PC-3 (cell line): ENCODE measurements at regions not wholly inside any gene's neighbourhood (a gene's known extent, or its start where the extent isn't known, plus 50 kb on each side); places are given as distances from the start of the nearest gene placed in this dataset.

Source experiments
- ATAC-seq: fragments of 200-7000 bp; cut with Tn5 transposase; 2 replicates; pipeline ENCODE4 v1.9.1; 2020; ENCODE audit warnings: mild to moderate bottlenecking, moderate library complexity
- BruUV-seq: library from RNA; stranded (reverse); fragments of 400-500 nt; replicated peaks from 2 replicates; lab custom pipeline; 2021; lab: Mats Ljungman, UMichigan
- CTCF ChIA-PET: fragments of 300-600 bp; sonication (Branson Sonifier 250); formaldehyde crosslinking; loops from one replicate; lab custom pipeline; 2022; ENCODE audit warnings: antibody characterized with exemption; lab: Charles Lee
- POLR2A ChIA-PET: fragments of 300-600 bp; sonication (Branson Sonifier 250); formaldehyde crosslinking; loops from one replicate; lab custom pipeline; 2022; ENCODE audit warnings: antibody characterized with exemption; ENCODE audit not compliant: unreplicated experiment; lab: Charles Lee
- DNase-seq: peaks from one replicate; pipeline ENCODE4 v3.0.0-alpha.2; 2015
- H2AFZ ChIP-seq: fragments of 300-600 bp; sonication (generic); 2 replicates; pipeline ENCODE4 v1.6.0; 2016; ENCODE audit warnings: antibody characterized with exemption, low read length
- H3F3A ChIP-seq: fragments of 300-600 bp; sonication (generic); one replicate; pipeline ENCODE4 v1.6.0; 2017; ENCODE audit warnings: antibody characterized with exemption, low read length, control low read depth, mild to moderate bottlenecking; ENCODE audit not compliant: unreplicated experiment
- H3K27ac ChIP-seq: fragments of 300-600 bp; sonication (generic); 2 replicates; pipeline ENCODE4 v1.5.1; 2016; ENCODE audit warnings: mild to moderate bottlenecking, low read length
- H3K27me3 ChIP-seq: fragments of 300-600 bp; sonication (generic); 2 replicates; pipeline ENCODE4 v1.6.1; 2016; ENCODE audit warnings: low read length, mixed read lengths
- H3K36me3 ChIP-seq: fragments of 300-600 bp; sonication (generic); 2 replicates; pipeline ENCODE4 v1.6.1; 2016; ENCODE audit warnings: low read depth, mixed run types, low read length, mixed read lengths
- H3K4me1 ChIP-seq: fragments of 300-600 bp; sonication (generic); 2 replicates; pipeline ENCODE4 v1.5.1; 2016; ENCODE audit warnings: low read length; ENCODE audit not compliant: insufficient read depth
- H3K4me2 ChIP-seq: fragments of 300-600 bp; sonication (generic); 2 replicates; pipeline ENCODE4 v1.6.0; 2016; ENCODE audit warnings: low read length
- H3K4me3 ChIP-seq: fragments of 300-600 bp; sonication (generic); 2 replicates; pipeline ENCODE4 v1.5.1; 2016; ENCODE audit warnings: mild to moderate bottlenecking, low read length, mixed read lengths
- H3K79me2 ChIP-seq: fragments of 300-600 bp; sonication (generic); 2 replicates; pipeline ENCODE4 v1.6.1; 2017; ENCODE audit warnings: low read length, mixed read lengths
- H3K9ac ChIP-seq: fragments of 300-600 bp; sonication (generic); 2 replicates; pipeline ENCODE4 v1.6.0; 2016; ENCODE audit warnings: mild to moderate bottlenecking, low read length
- H3K9me2 ChIP-seq: fragments of 300-600 bp; sonication (generic); replicated peaks from 2 replicates; pipeline ENCODE4 v1.6.1; 2016; ENCODE audit warnings: mixed run types, low read length, mixed read lengths
- H3K9me3 ChIP-seq: fragments of 300-600 bp; sonication (generic); 2 replicates; pipeline ENCODE4 v1.6.1; 2016; ENCODE audit warnings: low read length, mixed read lengths
- H4K20me1 ChIP-seq: fragments of 300-600 bp; sonication (generic); 2 replicates; pipeline ENCODE4 v1.6.1; 2016; ENCODE audit warnings: low read length, mixed read lengths
- EZH2 ChIP-seq: fragments of 300-600 bp; sonication (generic); IDR thresholded peaks from one replicate; pipeline ENCODE4 v1.6.1; 2017; ENCODE audit warnings: antibody characterized with exemption, mild to moderate bottlenecking, low read length; ENCODE audit not compliant: unreplicated experiment
- EZH2phosphoT487 ChIP-seq: fragments of 300-600 bp; sonication (generic); IDR thresholded peaks from 2 replicates; pipeline ENCODE4 v1.6.1; 2018; ENCODE audit warnings: mild to moderate bottlenecking, antibody characterized with exemption, low read length, borderline replicate concordance
- intact Hi-C: fragments of 100-400 bp; cut with micrococcal nuclease; formaldehyde crosslinking; loops from 2 replicates; pipeline ENCODE4 v1.9.0; 2023
- TF ChIP-seq, protein P1 (sequence below): fragments of 300-600 bp; sonication (generic); conservative IDR thresholded peaks from 2 replicates; pipeline ENCODE4 v1.5.1; 2017; ENCODE audit warnings: antibody characterized with exemption, low read depth, mild to moderate bottlenecking, low read length

DNA sequence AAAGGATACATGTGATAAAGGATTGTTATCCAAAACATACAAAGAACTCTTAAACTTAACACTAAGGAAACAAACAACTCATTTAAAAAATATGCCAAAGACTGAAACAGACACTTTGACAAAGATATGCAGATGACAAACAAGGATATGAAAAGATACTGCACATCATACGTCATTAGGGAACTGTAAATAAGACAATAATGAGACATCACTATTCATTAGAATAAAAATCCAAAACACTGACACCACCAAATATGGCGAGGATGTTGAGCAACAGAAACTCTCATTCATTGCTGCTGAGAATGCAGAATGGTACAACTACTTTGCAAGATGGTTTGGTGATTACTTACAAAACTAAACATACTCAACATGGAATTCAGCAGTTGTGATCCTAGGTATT is 156.5 kb upstream of the FOXA2 start:
- Histone ChIP-seq H3K4me2 (no peak overlapping the region), H3K36me3 (no peaks in the 10 kb centered on the region), H3K9me2 (no peaks in the 10 kb centered on the region), H4K20me1 (no peaks in the 10 kb centered on the region), H3K4me3 (no peak overlapping the region), H3K9ac (no peak overlapping the region), H3K9me3 (no peaks in the 10 kb centered on the region), H3K27ac (no peak overlapping the region), H3K27me3 (no peaks in the 10 kb centered on the region), H2AFZ (no peak overlapping the region), H3F3A (no peaks in the 10 kb centered on the region), H3K4me1 (no peaks in the 10 kb centered on the region), H3K79me2 (no peaks in the 10 kb centered on the region)
- DNase-seq (no peak), ATAC-seq (no peak)
- ChIA-PET CTCF (no interaction called here), POLR2A (no interaction called here)
- intact Hi-C loops, result no loop called here
- TF ChIP-seq EZH2, result no peak
- TF ChIP-seq EZH2phosphoT487, result no peak
- TF ChIP-seq, protein P1, sequence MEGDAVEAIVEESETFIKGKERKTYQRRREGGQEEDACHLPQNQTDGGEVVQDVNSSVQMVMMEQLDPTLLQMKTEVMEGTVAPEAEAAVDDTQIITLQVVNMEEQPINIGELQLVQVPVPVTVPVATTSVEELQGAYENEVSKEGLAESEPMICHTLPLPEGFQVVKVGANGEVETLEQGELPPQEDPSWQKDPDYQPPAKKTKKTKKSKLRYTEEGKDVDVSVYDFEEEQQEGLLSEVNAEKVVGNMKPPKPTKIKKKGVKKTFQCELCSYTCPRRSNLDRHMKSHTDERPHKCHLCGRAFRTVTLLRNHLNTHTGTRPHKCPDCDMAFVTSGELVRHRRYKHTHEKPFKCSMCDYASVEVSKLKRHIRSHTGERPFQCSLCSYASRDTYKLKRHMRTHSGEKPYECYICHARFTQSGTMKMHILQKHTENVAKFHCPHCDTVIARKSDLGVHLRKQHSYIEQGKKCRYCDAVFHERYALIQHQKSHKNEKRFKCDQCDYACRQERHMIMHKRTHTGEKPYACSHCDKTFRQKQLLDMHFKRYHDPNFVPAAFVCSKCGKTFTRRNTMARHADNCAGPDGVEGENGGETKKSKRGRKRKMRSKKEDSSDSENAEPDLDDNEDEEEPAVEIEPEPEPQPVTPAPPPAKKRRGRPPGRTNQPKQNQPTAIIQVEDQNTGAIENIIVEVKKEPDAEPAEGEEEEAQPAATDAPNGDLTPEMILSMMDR, result no peak
- BruUV-seq, result no TSS peak

DNA sequence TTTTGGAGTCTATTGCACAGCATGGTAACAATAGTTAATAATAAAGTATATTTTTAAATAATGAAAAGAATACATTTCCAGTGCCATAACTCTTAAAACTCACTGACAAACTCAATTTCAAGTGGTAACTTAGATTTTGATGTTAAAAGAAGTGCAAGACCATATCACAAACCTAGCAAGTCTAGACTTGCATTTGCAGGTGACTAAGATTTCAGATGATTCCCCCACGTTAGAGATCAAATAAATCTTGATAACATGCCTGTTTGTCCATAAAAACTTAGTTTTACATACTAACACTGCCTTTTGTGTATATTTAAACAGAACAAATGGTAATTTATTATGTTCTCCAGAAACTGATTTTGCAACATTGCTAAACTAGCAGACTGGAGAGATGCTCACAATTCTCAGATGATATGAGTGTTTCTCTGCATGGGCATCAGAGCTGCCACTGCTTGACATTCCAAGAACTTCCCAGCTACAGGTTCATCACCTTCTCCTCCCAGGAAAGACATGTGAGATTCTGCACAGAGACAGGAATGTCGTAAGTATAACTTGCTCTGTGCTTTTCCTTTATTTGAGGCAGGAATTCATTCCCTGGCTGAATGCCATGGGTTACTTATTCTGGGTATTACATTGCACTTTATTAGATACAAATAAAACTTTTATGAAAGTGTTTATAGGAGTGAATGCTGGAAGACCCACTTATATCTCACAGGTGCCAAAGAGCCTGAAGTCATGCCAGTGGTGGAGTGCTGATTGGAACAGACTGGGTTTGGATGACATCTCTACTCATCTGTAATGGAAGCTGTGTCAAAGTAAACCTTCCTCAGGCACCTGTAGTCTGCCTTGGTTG is 160.2 kb upstream of the FOXA2 start:
- no peaks in the 10 kb centered on the region for H3K79me2 ChIP-seq
- H4K20me1 ChIP-seq, result no peaks in the 10 kb centered on the region
- CTCF ChIA-PET, result no interaction called here
- intact Hi-C loops, result no loop called here
- no peaks in the 10 kb centered on the region for H3K36me3 ChIP-seq
- TF ChIP-seq, protein P1, result no peak
- BruUV-seq, result no TSS peak
- POLR2A ChIA-PET, result no interaction called here
- ATAC-seq, result no peak
- H3K9me3 ChIP-seq, result no peaks in the 10 kb centered on the region
- no peak overlapping the region for H3K4me2 ChIP-seq
- no peak overlapping the region for H3K9ac ChIP-seq
- DNase-seq, result peak; percentile 25
- H3K4me1 ChIP-seq, result no peaks in the 10 kb centered on the region
- H3K27ac ChIP-seq, result no peak overlapping the region
- no peaks in the 10 kb centered on the region for H3F3A ChIP-seq
- no peak overlapping the region for H3K4me3 ChIP-seq
- no peaks in the 10 kb centered on the region for H3K9me2 ChIP-seq
- no peaks in the 10 kb centered on the region for H3K27me3 ChIP-seq
- H2AFZ ChIP-seq, result no peak overlapping the region

DNA sequence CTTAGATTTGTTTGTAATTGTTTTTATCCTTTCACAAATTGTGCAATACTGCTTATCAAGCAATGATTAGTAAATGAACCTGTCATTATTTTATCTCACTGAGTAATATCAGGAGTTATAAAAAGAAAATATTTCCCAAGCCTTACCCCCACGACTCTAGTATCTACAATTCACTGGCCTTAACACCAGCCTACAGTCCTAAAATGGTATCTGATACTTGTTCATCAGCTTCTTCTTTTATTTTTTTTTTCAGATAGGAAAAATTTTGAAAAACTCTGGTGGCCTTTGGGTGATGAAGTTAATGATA is 160.8 kb upstream of the FOXA2 start:
- Histone ChIP-seq H3K27me3 (no peaks in the 10 kb centered on the region), H3K27ac (no peak overlapping the region), H3K9ac (no peak overlapping the region), H3K9me3 (no peaks in the 10 kb centered on the region), H3F3A (no peaks in the 10 kb centered on the region), H3K4me2 (no peak overlapping the region), H2AFZ (no peak overlapping the region), H4K20me1 (no peaks in the 10 kb centered on the region), H3K9me2 (no peaks in the 10 kb centered on the region), H3K4me3 (no peak overlapping the region), H3K79me2 (no peaks in the 10 kb centered on the region), H3K4me1 (no peaks in the 10 kb centered on the region), H3K36me3 (no peaks in the 10 kb centered on the region)
- ATAC-seq, result no peak
- no peak for DNase-seq
- ChIA-PET CTCF (no interaction called here), POLR2A (no interaction called here)
- TF ChIP-seq EZH2, result no peak
- TF ChIP-seq EZH2phosphoT487, result no peak
- TF ChIP-seq, protein P1, result no peak
- no TSS peak for BruUV-seq
- intact Hi-C loops, result no loop called here
